ENCODE measurements at regions not wholly inside any gene's neighbourhood (a gene's known extent, or its start where the extent isn't known, plus 50 kb on each side); places are given as distances from the start of the nearest gene placed in this dataset.

DNA sequence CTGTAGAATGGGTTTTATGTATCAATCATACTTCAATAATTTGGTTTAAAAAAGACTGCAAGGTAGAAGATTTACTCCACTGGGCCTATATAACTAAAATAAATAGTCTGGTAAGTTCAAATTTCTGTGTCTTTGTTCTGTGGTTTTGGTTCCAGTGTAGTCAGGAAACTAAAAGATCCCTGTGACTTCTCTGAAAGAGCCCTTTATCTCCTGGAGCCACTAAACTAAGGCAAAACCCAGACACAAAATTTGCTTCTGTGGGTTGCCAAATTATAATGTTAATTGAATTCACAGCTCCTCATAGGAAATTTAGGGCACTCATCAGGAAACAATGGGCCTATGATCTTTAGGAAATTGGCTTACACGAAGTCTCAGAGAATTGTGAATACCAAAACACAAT, 1038.4 kb downstream of the GALC start:
- TF ChIP-seq POLR2A (IDR thresholded peaks at IDR 0.05), result no peak
- TF ChIP-seq, protein P1, sequence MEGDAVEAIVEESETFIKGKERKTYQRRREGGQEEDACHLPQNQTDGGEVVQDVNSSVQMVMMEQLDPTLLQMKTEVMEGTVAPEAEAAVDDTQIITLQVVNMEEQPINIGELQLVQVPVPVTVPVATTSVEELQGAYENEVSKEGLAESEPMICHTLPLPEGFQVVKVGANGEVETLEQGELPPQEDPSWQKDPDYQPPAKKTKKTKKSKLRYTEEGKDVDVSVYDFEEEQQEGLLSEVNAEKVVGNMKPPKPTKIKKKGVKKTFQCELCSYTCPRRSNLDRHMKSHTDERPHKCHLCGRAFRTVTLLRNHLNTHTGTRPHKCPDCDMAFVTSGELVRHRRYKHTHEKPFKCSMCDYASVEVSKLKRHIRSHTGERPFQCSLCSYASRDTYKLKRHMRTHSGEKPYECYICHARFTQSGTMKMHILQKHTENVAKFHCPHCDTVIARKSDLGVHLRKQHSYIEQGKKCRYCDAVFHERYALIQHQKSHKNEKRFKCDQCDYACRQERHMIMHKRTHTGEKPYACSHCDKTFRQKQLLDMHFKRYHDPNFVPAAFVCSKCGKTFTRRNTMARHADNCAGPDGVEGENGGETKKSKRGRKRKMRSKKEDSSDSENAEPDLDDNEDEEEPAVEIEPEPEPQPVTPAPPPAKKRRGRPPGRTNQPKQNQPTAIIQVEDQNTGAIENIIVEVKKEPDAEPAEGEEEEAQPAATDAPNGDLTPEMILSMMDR (IDR thresholded peaks at IDR 0.05), result no peak

All from thyroid gland (tissue), 4 donors.